ENCODE measurements at regions not wholly inside any gene's neighbourhood (a gene's known extent, or its start where the extent isn't known, plus 50 kb on each side); places are given as distances from the start of the nearest gene placed in this dataset.
"Not testable (repeated sequence)": the region's sequence is repeated elsewhere in the genome, so short reads cannot be mapped to it uniquely, and the experiment has no call there.

GRCh38 chr14:43285575-43285974 is 1221.5 kb downstream of the FSCB start:
- DNase-seq (ENCODE audit: low spot score) = no peak

- no peak for DNase-seq (ENCODE audit: low spot score)
Observed at GRCh38 chr14:43260056-43260455, 1247.0 kb downstream of the FSCB start.

GRCh38 chr14:43258396-43258795 is 1248.7 kb downstream of the FSCB start:
- no peak for DNase-seq (ENCODE audit: low spot score)

DNA sequence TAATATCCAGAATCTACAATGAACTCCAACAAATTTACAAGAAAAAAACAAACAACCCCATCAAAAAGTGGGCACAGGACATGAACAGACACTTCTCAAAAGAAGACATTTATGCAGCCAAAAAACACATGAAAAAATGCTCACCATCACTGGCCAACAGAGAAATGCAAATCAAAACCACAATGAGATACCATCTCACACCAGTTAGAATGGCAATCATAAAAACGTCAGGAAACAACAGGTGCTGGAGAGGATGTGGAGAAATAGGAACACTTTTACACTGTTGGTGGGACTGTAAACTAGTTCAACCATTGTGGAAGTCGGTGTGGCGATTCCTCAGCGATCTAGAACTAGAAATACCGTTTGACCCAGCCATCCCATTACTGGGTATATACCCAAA is 1250.1 kb downstream of the FSCB start:
- DNase-seq (ENCODE audit: low spot score) = not testable (repeated sequence)

- DNase-seq (ENCODE audit: low spot score) = no peak
Observed at GRCh38 chr14:43252866-43253265, 1254.2 kb downstream of the FSCB start.

GRCh38 chr14:43249591-43249990 is 1257.5 kb downstream of the FSCB start:
- DNase-seq (ENCODE audit: low spot score) = no peak

GRCh38 chr14:43249116-43249515 is 1258.0 kb downstream of the FSCB start:
- no peak for DNase-seq (ENCODE audit: low spot score)

DNA sequence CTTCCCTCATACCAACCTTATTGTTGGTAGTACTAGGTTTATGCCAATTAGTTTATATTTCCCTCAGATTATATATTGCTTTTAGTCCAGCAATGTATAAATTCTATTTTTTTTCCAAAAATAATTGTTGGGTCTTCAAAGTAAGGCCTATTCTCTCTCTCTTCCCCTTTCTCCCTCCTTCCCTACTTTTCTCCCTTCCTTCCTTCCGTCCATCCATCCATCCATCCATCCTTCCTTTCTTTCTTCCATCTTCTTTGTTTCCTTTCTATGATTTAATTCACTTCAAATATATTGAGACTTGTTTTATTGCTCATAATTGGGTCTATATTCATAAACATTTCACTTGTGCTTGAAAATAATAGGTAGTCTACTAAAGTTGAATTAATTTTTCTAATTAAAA is 1259.2 kb downstream of the FSCB start:
- DNase-seq (ENCODE audit: low spot score) = no peak

DNA sequence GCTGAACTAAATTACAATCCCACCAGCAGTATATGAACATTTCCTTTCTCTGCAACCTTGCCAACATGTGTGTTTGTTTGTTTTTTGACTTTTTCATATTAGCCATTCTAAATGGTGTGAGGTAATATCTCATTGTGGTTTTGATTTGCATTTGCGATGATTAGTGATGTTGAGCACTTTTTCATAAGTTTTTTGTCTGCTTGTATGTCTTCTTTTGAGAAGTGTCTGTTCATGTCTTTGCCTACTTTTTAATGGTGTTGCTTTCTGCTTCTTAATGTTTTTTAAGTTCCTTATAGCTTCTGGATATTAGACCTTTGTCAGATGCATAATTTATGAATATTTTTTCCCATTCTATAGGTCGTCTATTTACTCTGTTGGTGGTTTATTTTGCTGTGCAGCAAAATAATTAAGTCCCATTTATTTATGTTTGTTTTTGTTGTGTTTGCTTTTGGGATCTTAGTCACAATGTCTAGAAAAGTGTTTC is 1262.9 kb downstream of the FSCB start:
- no peak for DNase-seq (ENCODE audit: low spot score)

DNA sequence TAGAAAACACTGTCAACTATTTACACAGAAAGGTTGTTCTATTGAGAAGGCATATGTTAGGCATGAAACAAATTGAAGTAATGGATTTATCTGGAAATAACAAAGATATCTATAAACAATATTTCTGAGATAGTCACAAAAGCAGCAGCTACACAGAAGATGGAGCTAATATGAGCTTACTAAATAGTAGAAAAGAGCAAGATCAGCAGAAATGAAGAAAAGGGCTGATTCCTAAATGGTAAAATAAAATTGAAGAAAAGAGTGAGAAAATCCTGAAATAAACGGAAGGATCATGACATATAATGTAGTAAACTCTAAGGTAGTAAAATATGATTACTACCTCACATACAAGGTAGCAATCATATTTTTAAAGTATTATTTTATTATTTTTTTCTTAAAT is 1263.9 kb downstream of the FSCB start:
- no peak for DNase-seq (ENCODE audit: low spot score)

DNA sequence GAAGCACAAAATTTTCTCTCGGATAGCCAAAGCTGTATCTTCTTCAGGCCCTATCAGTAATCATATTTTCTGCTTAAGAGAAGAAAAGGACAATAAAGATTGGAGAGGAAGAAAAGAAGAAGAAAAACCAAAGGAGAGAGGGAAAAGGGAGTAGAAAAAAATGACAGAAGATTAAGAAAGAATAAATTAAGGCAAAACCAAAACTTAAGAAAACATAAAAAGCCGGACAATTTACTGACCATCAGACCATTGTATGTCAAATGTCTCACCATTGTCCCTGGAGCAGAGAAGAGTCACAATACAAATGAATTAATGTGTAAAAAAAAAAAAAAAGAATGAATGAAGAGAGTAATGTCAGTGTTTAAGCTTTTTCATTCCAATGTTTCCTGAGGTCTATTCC is 1274.8 kb downstream of the FSCB start:
- no peak for DNase-seq (ENCODE audit: low spot score)

DNA sequence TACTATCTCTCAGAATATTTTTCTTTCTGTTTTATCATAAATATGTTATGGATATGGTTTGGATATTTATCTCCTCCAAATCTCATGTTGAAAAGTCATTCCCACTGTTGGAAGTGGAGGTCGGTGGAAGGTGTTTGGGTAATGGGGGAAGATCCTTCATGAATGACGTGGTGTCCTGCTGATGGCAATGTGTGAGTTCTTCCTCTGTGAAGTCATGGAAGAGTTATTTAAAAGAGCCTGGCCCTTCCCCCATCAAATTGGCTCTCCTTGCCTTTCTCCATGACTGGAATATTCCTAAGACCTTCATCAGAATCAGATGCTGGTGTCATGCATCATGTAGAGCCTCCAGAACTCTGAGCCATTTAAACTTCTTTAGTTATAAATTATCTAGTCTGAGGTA is 1291.6 kb downstream of the FSCB start:
- DNase-seq (ENCODE audit: low spot score) = no peak

GRCh38 chr14:43207189-43207588 is 1299.9 kb downstream of the FSCB start:
- no peak for DNase-seq (ENCODE audit: low spot score)

DNA sequence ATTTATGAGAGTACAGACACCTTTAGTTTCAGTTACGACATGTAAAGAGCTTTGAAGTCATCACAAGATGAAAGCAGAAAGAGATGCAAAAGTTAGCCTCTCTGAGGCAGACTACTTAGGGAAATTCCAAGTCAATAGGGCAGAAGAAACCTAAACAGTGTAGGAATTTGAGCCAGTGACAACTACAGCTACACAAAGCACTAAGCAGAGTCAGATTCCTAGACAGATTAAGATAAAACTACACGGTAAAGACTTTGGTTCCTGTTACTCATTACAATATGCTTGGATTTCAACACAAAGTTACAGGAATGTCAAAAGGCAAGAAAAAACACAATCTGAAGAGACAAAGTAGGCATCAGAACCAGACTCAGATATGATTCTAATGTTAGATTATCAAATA is 1302.3 kb downstream of the FSCB start:
- no peak for DNase-seq (ENCODE audit: low spot score)

DNA sequence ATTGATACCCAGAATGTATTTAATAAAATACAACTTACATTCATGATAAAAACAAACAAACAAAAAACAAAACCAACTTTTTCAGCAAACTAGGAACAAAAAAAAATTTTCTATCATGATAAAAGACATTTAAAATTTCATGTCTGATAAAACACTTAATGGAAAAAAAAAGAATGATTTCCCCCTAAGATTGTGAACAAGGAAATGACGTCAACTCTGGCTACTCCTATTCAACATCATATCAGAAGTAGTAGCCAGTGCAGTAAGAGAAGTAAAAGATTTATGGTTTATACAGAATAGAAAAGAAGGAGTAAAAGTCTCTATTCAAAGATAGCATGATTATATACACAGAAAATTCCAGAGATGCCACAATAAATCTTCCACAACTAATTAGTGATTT is 1306.6 kb downstream of the FSCB start:
- DNase-seq (ENCODE audit: low spot score) = no peak

DNA sequence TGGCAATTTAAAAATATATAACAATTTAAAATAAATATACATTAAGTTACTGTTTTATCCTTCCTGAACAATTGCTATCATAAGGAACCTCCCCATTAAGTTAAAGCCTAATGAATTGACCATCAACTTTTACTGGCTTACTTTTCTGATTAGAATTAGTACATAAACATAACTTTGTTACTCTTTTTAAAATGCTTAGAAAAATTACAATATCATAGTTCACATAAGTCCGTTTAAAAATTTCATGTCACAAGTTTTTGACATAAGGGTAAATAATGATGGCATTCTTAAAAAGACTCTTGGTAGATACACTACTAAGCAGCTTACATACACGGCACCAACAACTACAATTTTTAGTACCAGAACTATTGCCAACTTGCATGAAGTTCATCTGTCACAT is 1308.6 kb downstream of the FSCB start:
- no peak for DNase-seq (ENCODE audit: low spot score)

DNA sequence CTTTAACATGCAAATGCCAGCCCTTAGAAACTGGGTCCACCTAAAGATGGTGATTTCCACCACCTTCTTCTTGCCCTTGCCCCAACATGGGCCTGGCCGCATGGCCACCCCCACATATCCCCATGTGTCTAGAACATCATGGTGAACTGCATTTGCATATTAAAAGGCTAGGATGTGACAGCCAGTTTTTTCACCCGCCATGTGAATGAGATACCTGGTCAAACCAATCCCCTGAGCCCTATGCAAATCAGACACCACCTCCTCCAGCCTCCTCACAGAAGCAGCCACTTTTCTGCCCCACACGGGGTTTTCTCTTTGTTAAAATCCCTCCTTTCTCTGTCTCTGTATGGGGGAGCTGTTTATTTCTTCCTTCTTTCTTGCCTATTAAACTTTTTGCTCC is 1322.5 kb downstream of the FSCB start:
- no peak for DNase-seq (ENCODE audit: low spot score)

- DNase-seq (ENCODE audit: low spot score) = no peak
Observed at GRCh38 chr14:43183916-43184315, 1323.2 kb downstream of the FSCB start.

- DNase-seq (ENCODE audit: low spot score) = no peak
Observed at GRCh38 chr14:43175896-43176295, 1331.2 kb downstream of the FSCB start.

GRCh38 chr14:43172899-43173548 is 1334.1 kb downstream of the FSCB start:
- DNase-seq (ENCODE audit: low spot score) = no peak

- no peak for DNase-seq (ENCODE audit: low spot score)
Observed at GRCh38 chr14:43169722-43170121, 1337.4 kb downstream of the FSCB start.

GRCh38 chr14:43168371-43168925 is 1338.6 kb downstream of the FSCB start:
- DNase-seq (ENCODE audit: low spot score) = no peak

DNA sequence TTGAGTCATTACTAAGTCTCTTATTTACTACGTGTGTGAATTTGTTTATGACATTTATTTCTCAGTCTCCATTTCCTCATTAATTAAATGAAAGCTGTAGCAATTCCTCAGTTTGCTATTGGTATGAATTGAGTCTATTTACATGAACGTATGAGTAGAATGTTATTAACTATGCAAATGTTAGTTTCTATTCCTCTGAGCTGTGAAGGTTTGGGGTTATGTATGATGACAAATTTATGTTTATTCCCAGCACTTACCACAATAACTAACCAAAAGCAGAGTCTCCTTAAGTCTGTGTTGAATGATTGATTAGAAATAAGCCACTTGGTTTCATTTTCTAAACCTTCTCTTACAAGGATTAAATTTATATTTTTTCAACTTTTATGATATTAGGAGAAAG is 1340.9 kb downstream of the FSCB start:
- DNase-seq (ENCODE audit: low spot score) = no peak

DNA sequence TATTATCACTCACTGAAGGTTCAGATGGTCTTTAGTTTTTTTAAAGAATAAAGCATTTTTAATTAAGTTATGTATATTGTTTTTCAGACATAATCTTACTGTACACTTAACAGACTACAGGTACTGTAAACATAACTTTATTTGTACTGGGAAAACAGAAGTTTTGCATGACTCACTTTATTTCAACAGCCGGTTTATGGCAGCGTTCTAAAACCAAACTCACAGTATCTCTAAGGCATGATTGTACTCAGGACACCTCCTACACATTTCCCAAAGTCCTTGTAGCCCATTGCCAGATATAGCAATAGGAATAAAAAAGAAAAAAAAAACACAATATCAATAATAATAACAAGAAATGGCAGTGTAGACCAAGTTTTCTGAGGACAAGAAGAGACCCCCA is 1341.4 kb downstream of the FSCB start:
- DNase-seq (ENCODE audit: low spot score) = no peak

All from GM03348 (cell line).